GM06990 (cell line): ENCODE measurements at regions not wholly inside any gene's neighbourhood (a gene's known extent, or its start where the extent isn't known, plus 50 kb on each side); places are given as distances from the start of the nearest gene placed in this dataset.
"Not testable (repeated sequence)": the region's sequence is repeated elsewhere in the genome, so short reads cannot be mapped to it uniquely, and the experiment has no call there.

Source experiments
- DNase-seq: peaks from one replicate; pipeline ENCODE4 v3.0.0-alpha.2; 2011; ENCODE audit not compliant: insufficient read length; ENCODE audit errors: extremely low read depth
- H3K27me3 ChIP-seq: replicated peaks from 2 replicates; pipeline ENCODE4 v1.6.0; 2011; ENCODE audit warnings: low read length; ENCODE audit not compliant: control insufficient read depth, insufficient read depth
- H3K36me3 ChIP-seq: 2 replicates; pipeline ENCODE4 v1.5.1; 2011; ENCODE audit warnings: low read length; ENCODE audit not compliant: control insufficient read depth, insufficient read depth
- H3K4me3 ChIP-seq: replicated peaks from 2 replicates; pipeline ENCODE4 v1.5.1; 2011; ENCODE audit warnings: low read depth, mild to moderate bottlenecking, control low read depth, low read length
- CTCF ChIP-seq: IDR thresholded peaks from 2 replicates; pipeline ENCODE4 v1.5.1; 2011; ENCODE audit warnings: low read length, control low read depth, mild to moderate bottlenecking, inconsistent platforms; ENCODE audit not compliant: insufficient read depth, poor library complexity, severe bottlenecking

GRCh38 chr1:102821707-102822106, 286.6 kb downstream of the COL11A1 start:
- no peak for TF ChIP-seq CTCF
- H3K36me3 ChIP-seq: no peaks in the 10 kb centered on the region
- no peak overlapping the region for H3K4me3 ChIP-seq
- no peaks in the 10 kb centered on the region for H3K27me3 ChIP-seq
- DNase-seq: no peak

DNA sequence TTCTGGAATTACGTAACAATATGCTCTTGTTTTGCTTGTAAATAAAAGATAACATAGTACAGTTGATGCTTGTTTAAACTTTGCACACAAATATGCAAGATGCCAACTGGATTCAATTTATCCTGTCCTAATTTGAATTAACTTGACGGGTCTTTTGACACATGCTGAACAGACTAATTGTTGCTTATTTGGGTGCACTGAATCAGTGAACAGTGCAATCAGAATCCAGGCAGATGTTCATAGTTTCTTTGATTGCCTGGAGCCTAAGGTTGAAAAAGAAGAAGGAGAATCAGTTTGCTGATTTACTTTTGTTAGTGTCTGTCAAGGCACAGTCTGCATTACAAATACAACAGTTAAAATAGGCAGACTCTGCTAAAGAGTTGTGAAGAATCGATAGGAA, 307.9 kb downstream of the COL11A1 start:
- Histone ChIP-seq H3K36me3 (no peaks in the 10 kb centered on the region), H3K27me3 (no peaks in the 10 kb centered on the region), H3K4me3 (no peak overlapping the region)
- no peak for TF ChIP-seq CTCF
- DNase-seq: no peak

GRCh38 chr1:102799496-102799895, 308.8 kb downstream of the COL11A1 start:
- no peak overlapping the region for H3K4me3 ChIP-seq
- TF ChIP-seq CTCF: no peak
- no peak for DNase-seq
- H3K36me3 ChIP-seq: no peaks in the 10 kb centered on the region
- no peaks in the 10 kb centered on the region for H3K27me3 ChIP-seq

DNA sequence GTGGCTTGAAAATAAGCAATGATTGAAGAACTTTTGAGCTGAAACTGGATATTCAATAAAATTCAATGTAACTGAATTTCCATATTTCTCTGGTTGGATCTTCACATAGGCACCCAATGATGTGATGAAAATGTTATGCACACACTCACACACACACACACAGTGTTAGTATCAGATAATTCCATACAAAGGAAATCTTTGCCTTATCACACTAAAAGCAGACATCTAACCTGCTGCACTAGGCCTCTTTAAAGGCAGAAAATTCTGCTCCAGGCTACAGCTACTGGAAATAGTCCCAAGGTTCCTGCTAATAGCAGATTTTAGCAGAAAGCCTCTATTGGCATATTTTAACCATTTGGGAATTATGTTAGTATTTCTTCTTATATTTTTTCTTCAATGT, 309.6 kb downstream of the COL11A1 start:
- H3K4me3 ChIP-seq: no peak overlapping the region
- no peak for DNase-seq
- no peaks in the 10 kb centered on the region for H3K36me3 ChIP-seq
- H3K27me3 ChIP-seq: no peaks in the 10 kb centered on the region
- no peak for TF ChIP-seq CTCF

- no peak overlapping the region for H3K4me3 ChIP-seq
- H3K27me3 ChIP-seq: no peaks in the 10 kb centered on the region
- no peak for TF ChIP-seq CTCF
- DNase-seq: no peak
- no peaks in the 10 kb centered on the region for H3K36me3 ChIP-seq
These were observed 311.9 kb downstream of the COL11A1 start for GRCh38 chr1:102796429-102796828.

DNA sequence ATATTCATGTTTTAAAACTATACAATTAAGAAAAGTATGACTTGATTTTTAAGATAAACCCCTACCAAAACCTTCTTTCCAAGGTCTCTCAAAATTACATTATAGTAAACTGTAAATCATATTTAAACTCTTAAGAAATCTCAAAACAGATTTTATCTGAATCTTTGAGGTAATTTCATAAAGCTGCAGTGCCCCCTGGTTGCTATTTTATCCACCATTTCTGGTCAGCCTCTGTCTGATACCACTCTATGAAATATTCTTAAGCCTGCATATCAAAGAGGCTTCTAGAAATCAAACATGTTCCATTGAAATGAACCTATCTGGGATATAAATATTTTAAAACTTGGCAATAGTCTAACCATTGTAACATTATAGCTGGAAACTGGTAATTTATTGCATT, 317.3 kb downstream of the COL11A1 start:
- DNase-seq: no peak
- no peaks in the 10 kb centered on the region for H3K27me3 ChIP-seq
- no peak overlapping the region for H3K4me3 ChIP-seq
- no peak for TF ChIP-seq CTCF
- no peaks in the 10 kb centered on the region for H3K36me3 ChIP-seq

- not testable (repeated sequence) for H3K36me3 ChIP-seq, DNase-seq, H3K27me3 ChIP-seq, H3K4me3 ChIP-seq
These were observed 318.4 kb downstream of the COL11A1 start for GRCh38 chr1:102789951-102790350.
